ENCODE measurements at regions not wholly inside any gene's neighbourhood (a gene's known extent, or its start where the extent isn't known, plus 50 kb on each side); places are given as distances from the start of the nearest gene placed in this dataset.

DNA sequence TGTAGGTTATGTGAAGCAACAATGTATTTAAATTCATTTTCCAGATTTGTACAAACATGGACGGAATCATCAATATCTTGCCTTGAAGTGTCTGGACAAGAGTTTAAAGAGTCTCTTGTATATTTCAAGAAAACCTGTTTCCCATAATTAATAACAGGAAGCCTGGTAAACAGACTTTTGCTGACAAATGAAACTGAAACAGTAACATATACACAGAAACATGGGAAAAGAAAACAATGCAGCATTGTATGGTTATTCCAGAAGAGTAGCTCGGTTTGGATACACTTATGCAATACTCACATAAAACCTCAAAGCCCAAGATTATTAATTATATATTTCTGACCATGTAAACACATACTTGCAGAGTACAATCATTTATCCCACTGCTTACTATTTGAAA, 265.5 kb downstream of the PTPRC start:
- DNase-seq (ENCODE audit: low read depth) = no peak

DNA sequence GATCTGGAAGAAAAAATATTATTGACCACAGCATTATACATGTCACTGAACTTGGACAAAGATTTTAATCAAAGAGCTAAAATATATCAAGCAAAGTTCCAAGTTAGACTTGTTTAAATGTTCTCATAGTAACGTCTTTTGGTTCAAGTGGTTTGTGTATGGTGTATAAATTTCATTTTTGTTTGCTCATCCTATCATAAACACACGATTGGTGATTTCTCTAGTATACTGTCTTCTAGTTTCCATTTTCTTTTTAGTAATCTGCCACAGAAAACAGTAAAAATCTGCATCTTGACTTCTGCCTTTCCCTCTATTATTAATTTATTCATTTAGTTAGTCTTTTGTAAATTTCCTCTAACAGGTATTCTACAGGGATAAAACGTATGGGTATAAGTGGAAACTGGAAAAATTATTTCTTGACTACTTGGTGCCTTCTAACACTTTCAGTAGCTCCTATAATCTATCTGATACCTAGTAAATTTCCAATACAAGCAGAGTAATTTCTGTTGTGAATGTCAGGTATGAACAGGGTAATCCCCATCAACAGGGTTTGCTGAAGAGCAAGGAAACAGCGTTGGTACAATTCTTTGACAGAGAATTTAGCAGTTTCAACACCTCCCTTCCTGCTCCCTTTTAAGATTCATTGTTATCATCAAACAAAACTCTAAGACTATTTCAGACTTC, 268.0 kb downstream of the PTPRC start:
- no peak for DNase-seq (ENCODE audit: low read depth)

DNA sequence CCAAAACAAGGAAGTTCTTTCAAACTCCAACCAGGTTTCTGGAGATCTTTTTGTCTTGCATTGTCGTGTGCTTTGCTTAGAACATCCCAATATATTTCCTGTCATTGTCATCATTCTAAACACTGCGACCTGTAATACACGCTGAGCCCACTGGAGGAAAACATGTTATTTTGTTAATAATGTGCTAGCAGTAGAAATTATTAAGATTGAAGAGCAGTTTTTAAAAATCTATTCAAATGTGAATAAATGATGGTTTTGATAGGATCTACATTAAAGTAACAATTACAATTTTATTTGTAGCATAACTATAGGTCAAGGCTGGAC, 268.5 kb downstream of the PTPRC start:
- DNase-seq (ENCODE audit: low read depth) = no peak

DNA sequence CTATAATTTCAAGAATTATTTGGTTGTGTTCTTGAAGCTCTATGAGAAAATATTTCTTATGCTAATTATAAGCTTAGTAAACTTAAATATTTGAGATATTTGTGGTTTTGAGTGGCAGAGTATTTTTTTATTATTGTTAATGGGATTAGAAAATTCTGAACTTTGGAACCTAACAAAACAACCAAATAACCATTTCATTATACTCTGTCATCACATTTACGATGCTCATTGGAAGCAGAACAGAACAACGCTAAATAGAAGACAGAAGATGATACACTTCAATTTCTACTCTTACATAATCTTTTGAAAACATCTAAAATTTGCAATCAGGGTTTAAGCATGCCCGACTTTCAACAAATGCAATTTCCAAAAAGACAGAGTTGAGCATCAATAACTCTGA, 270.2 kb downstream of the PTPRC start:
- DNase-seq (ENCODE audit: low read depth) = no peak

DNA sequence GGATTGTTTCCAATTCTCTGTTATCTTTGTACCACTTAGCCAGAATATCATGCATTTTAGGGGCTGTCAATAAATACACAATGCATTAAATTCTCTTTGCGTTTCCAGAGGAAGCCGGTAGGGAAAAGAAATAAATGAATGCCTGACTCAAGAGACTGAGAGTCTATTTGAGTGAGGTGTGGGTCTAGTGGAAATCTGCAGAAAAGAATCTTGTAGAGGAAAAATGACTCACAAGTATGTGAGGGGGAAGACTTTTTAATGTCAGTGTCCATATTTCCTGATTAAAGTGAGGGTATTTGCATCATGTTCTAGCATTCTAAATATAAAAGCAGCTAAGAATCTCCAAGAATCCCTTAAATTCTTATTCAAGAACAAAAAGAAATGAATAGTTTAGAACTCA, 271.1 kb downstream of the PTPRC start:
- no peak for DNase-seq (ENCODE audit: low read depth)

DNA sequence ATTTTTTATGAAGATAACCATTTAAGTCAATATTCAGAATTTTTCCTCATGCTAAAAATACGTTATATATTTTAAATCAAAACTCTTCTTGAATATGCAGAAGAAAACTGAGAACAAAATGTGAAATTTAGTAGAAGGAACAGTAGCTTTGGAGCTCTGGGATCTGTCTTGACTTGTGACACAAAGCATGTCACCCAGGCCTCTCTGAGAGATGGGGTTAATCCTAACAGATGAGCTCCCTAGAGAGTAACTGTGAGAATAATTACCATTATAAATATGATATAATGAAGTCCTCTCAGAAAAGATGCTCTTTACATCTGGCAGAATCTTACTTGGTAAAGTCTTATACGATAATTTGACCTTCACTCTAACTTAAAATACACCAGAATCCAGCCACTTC, 272.0 kb downstream of the PTPRC start:
- DNase-seq (ENCODE audit: low read depth) = no peak

DNA sequence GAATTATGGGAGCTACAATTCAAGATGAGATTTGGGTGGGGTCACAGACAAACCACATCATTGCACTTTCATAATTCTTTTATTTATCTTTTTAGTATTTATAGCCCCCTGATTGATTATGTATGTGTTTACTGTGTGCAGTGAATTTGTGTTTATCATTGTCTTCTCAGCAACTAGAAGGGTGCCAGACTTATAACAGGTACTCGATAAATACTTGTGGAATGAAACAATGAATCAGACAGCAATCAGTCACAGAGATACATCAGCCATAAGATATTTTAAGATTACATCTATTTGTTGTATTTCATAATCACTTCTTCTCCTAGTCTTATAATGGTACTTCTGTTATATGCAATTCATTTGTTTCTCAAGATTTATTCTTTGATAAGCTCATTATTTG, 273.2 kb downstream of the PTPRC start:
- DNase-seq (ENCODE audit: low read depth) = no peak

DNA sequence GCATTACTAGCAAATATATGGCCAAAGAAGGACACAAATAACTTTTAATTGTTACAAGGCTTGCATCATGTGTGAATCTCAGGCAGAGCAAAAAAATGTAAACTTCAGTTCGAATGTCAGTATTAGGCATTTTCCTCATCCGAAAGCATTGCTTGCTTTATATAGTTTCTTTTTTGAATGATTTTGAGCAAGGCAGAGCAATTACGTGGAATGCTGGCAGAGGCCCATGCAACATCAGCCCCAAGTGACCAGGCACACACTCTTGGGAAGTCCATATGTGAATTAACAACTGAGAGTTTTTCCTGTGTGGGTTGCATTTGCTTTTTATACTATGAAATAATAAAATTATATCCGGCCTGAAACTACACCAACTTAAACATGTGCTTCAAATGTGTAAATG, 274.8 kb downstream of the PTPRC start:
- no peak for DNase-seq (ENCODE audit: low read depth)

DNA sequence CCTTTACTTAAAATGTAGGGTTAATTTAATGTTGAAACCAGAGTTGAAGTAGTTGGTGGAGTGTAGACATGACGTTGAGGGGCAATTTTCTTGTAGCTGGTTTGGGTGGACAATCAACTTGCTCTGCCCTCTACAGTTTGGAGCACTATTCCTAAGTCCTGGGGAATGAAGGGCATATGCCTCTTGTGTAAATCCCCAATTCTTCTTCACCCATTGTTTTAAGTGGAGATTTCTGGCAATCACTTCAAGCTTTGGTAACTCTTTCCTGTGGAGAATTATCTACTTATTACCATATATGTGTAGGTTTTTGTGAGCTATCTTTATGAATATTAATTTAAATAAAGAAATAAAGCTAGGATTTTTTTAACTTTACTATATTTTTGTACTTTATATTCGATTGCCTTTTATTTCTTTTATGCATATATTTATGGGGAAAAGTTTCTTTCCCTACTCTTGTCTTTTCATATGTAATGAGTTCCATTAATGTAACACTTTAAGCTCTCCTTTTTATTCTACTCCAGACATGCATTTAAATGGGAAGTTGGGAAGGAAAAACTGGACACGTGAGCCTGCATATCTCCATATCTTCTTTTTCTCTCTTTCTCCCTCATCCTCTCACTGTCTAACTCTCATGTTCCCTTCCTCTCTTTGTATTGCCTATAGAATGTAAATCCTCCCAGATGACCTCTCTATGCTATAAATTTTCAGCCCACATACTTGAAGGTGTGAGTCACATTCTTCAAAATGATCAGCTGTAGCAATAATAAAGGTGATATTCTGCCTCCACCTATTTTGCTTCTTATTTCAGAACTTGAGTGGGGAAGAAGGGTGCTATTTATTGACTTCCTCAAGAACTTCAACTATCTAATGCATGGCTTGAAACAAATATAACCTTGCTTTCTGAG, 276.7 kb downstream of the PTPRC start:
- DNase-seq (ENCODE audit: low read depth) = no peak

DNA sequence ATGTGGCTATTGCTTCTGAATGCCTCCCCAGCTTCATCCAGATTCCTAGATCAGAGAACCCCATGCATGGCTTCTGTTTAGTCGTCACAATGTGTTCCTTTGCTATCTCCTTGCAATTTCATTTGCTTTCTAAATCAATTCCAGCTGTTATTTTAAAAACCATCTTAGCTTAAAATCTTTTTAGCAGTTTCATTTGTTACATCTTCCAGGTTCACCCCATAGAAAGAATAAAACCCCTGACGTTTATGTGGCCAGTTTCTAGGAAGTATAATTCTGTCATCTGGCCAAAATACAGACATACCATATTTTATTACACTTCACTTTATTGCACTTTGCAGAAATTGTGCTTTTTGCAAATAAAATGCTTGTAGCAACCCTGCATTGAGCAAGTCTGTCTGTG, 278.4 kb downstream of the PTPRC start:
- no peak for DNase-seq (ENCODE audit: low read depth)

DNA sequence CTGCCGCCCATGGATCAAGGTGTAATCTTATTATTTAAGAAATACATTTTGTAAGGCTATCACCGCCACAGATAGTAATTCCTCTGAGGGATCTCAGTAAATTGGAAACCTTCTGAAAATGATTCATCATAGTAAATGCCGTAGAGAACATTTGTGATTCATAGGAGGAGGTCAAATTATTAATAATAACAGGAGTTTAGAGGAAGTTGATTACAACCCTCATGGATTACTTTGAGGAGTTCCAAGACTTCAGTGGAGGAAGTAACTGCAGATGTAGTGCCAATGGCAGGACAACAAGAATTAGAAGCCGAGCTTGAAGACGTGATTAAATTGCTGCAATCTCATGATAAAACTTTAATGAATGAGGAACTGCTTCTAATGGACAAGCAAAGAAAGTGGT, 280.1 kb downstream of the PTPRC start:
- no peak for DNase-seq (ENCODE audit: low read depth)

DNA sequence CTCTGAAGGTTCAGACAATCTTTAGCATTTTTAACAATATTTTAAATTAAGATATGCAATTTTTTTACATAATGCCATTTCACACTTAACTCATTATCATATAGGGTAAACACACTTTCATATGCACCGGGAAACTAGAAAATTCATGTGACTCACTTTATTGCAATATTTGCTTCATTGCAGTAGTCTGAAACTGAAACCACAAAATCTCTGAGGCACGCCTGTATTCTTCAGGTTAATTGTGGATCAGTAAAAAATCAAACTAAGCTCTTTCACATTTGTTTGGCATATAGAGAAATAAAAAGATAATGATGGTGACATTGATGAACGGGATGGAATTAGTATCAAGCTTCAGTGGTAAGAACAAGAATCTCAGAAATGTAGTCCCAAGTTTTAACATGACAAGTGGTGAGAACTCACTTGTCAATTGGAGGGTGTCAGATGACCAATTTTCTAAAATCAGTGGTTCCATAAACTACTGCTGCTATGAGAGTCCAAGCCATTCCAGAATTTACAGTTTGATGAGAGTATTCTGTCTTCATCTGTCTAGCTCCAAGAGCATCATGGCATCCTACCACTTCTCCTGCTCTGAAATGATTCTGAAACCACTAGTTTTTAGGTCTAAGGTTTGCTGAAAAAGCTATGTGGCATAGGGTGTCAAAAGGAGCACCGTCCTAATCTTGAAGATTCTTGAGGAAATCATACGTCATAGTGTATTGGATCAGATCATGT, 281.0 kb downstream of the PTPRC start:
- no peak for DNase-seq (ENCODE audit: low read depth)

DNA sequence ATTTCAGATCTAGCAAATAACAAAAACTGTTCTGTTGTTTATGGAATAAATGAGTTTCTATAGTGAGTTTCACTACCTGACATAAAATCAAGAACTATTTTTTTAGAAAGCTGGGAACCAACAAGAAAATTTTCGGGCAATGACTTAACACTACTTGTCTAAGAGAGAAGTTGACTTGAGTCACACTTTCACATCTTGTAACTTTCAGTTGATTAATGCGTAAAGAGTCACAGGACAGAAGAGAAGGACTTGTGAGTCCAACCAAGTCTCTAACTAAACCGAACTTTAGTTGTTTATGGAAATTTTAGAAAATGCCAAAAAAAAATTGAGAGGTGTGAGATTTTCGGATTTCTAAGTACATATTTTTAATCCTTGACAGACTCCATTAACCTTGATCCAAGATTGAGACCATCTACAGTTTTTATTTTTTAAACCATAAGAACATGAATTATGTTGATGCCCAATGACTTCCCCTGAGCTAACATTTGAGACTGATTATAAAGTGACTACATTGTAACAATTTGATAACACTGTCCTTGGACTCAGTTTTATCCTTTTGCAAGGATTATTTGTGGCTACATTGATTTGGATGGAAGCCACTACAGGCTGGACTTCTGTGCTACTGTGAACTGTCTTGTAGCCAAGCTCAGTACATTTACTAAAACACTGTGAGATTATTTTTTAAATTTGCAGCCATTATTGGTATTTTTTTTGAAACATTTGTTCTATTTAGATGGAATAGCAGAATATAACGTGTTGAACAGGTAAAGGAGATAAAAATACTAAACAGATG, 284.0 kb downstream of the PTPRC start:
- no peak for DNase-seq (ENCODE audit: low read depth)

DNA sequence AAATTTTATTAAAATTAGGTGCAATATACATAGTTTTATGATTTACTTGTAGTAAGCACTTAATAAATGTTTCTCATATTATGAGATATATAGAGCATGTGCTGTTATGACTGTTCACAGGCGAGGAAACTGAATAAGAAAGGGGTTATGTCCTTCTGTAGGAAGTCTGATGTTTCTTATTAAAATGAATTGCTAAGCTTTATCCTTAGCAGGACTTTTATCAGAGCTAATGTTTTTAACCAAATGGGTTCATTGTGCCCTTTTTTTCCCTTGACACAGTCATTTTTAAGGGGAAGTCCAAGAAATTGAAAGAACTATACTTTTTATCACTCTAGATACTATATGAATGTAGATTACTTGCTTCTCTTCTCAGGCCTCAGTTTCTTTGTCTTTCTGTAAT, 285.2 kb downstream of the PTPRC start:
- DNase-seq (ENCODE audit: low read depth) = no peak

DNA sequence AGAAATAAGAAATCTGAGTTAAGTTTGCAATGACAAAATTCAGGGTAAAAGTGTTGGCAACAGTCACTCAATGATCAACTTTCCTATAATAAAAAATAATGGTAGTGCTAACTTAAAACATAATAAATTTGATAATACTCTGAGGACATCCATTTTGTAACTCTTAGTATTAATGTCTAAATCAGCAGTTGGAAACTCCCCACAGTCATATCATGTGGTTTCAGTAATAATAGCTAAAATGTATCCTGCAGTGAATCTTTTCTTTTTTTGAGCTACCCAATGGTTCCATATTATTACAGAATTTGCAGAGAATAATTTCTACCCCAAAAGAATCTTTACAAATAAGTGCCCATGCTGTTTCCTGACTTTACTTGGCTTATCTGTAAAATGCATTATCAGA, 286.7 kb downstream of the PTPRC start:
- no peak for DNase-seq (ENCODE audit: low read depth)

DNA sequence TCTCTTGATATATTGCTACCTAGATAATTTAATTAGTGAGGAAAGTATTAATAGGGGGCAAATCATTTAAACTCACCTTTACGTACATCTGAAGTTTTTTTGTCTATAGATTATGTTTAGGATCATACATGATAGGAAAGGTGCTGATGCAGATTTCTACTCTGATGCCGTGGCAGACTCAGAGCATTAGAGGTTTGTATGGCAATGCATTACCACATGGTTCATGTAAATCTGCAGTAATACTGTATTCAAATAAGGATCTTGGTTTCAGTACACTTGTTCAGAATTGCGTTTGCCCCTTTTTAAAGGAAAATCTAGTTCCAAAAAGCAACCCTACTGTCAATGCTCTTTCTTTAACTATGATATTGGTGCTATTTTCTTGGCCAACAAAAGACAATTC, 288.3 kb downstream of the PTPRC start:
- no peak for DNase-seq (ENCODE audit: low read depth)

DNA sequence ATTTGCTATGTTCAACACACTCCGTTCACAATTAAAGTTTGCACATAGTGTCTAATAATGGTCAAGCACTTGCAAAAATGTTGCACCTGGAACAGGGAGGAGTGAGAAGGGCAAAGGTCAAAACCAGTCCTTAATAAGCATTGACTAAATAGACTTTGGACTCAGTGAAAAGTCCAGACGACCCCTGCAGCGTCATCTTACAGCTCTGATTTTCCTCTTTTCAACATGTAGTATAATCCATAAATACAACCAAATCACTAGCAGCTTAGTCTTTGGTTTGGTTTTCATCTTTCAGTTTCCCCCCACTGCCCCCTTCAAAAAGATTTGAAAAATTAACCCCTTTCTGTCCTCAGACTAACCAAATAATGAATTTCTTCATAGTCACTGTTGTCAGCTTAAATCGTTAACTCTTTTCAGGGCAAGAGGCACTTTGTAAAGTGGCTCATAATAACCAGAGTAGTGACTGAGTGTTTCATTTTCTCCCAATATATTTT, 290.3 kb downstream of the PTPRC start:
- no peak for DNase-seq (ENCODE audit: low read depth)

DNA sequence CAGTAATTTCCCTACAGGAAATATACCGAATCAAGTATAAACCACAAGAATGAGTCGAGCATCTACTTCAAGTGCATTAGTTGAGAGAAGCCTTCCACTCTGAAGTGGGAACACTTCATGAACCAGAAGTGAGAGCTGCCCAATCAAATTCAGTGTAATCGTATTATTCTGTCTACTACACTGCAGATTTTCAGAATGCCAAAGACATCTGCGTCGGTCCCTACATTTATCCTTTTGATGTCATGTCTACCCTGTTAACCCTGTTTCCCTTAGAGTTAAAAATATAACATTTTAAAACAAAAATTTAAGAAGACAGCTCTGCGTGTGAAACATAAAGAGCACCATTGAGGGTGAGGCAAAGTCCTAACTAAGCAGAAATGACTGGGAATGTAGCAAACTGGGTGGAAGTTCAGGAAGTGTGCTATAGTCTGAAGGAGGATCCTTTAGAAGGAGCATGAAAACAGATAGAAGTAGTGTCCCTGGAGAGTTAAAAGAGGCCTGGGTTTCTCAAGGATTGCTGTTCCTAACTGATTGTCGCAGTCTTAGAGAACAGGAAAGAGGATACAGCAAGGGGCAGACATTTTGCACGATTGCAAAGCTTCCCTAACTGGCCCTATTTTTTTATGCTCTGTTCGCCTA, 291.2 kb downstream of the PTPRC start:
- no peak for DNase-seq (ENCODE audit: low read depth)

DNA sequence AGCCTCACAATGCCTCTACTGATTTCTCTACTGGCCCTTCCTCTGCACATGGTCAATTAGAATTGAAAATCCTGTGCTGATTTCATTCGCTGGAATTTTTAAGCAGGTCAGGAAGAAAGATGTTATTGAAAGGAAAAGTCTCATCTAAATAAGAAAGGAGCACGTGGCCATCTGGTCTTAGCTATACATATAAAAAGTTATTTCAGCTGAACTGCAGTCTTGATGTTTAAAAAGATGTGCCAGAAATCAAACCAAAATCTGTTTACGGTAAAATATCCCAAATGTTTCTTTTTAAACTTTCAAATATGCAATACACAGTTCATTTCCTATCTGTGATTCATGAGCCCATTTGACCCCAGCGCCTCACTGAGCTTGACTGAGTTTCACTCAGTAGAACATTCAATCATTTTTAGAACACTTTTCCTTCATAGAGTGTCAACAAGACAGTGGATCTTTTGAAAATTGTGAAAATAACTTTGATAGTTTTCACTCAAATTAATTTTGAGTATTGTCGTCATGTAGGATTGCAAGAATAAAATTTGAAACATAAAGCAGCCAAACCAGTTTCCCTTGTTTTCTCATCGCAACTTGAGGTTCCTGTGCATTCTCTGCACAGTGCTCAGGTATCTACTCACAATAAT, 293.6 kb downstream of the PTPRC start:
- DNase-seq (ENCODE audit: low read depth) = no peak

DNA sequence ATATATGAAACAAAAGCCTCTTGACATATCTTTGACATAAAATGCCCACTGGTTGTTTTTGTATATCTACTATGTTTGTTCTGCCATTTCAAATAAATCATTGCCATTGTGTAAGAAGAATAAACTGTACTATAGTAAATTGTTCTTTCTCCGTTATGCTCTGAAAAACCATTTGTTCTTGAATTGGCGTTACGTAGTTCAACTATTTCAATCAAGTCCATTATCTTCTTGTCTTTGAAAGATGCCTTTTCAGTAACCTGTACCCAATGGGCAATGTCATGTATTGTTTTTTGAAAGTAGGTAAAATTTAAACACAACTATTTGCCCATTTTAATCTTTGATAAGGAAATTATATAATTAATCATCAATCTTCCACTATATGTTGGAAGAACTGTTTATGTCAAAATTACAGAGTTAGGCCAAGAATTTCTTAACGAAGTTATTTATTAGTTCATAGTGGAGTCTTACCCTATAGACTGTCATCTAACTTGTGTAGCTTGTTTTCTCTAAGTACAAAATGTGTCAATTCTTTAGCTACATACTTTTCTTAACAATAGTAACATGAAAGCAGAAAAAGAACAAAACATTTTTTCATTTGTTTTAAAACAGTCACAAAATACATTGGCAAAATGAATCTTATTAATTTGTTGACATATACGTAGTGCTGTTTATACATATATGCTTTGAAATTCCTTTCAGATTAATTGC, 294.8 kb downstream of the PTPRC start:
- DNase-seq (ENCODE audit: low read depth) = no peak

DNA sequence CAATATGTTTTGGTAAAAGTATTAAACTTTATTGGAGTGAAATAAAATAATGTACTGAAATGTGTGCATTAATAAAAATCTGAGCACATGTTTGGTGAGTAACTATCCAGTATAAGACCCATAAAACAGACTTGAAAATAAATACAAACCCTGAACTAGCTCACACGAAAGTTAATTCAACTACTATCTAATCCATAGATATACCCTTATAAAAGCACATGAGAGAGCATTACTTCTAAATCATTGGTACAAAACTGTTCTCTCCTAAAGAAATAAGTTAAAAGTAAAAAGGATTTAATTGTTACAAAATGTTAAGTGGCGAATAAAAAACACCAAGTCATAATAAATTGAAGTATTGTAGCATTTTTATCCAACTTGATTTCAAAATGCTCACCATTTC, 295.6 kb downstream of the PTPRC start:
- DNase-seq (ENCODE audit: low read depth) = no peak
